ENCODE measurements at regions not wholly inside any gene's neighbourhood (a gene's known extent, or its start where the extent isn't known, plus 50 kb on each side); places are given as distances from the start of the nearest gene placed in this dataset.
"Not testable (repeated sequence)": the region's sequence is repeated elsewhere in the genome, so short reads cannot be mapped to it uniquely, and the experiment has no call there.

- Mint-ChIP-seq H3K36me3 (ENCODE audit: low read depth) (no peaks in the 10 kb centered on the region), H3K27ac (no peak overlapping the region), H3K4me1 (ENCODE audit: low read depth) (no peaks in the 10 kb centered on the region), H3K27me3 (ENCODE audit: low read depth) (no peaks in the 10 kb centered on the region), H3K9me3 (ENCODE audit: insufficient read depth) (no peaks in the 10 kb centered on the region), H3K4me3 (no peak overlapping the region)
- DNase-seq, result no peak
- POLR2A ChIA-PET, result no interaction called here
- ATAC-seq, result no peak
- CTCF ChIA-PET, result no interaction called here
These were observed 50.5 kb upstream of the FOXP2 start for GRCh38 chr7:114364151-114364550.

GRCh38 chr7:114363292-114363691, 51.3 kb upstream of the FOXP2 start:
- CTCF ChIA-PET, result no interaction called here
- Mint-ChIP-seq H3K4me1 (ENCODE audit: low read depth) (no peaks in the 10 kb centered on the region), H3K27ac (no peak overlapping the region), H3K27me3 (ENCODE audit: low read depth) (no peaks in the 10 kb centered on the region), H3K36me3 (ENCODE audit: low read depth) (no peaks in the 10 kb centered on the region), H3K9me3 (ENCODE audit: insufficient read depth) (no peaks in the 10 kb centered on the region), H3K4me3 (no peak overlapping the region)
- POLR2A ChIA-PET, result no interaction called here
- no peak for ATAC-seq
- DNase-seq, result no peak

GRCh38 chr7:114358911-114359310, 55.7 kb upstream of the FOXP2 start:
- H3K4me1 Mint-ChIP-seq (ENCODE audit: low read depth), result no peaks in the 10 kb centered on the region
- ChIA-PET POLR2A (no interaction called here), CTCF (no interaction called here)
- H3K27ac Mint-ChIP-seq, result no peak overlapping the region
- ATAC-seq (no peak), DNase-seq (no peak)
- H3K4me3 Mint-ChIP-seq, result no peak overlapping the region
- no peaks in the 10 kb centered on the region for H3K27me3 Mint-ChIP-seq (ENCODE audit: low read depth)
- H3K9me3 Mint-ChIP-seq (ENCODE audit: insufficient read depth), result no peaks in the 10 kb centered on the region
- H3K36me3 Mint-ChIP-seq (ENCODE audit: low read depth), result no peaks in the 10 kb centered on the region

- H3K36me3 Mint-ChIP-seq (ENCODE audit: low read depth), result no peaks in the 10 kb centered on the region
- CTCF ChIA-PET, result no interaction called here
These were observed 58.5 kb upstream of the FOXP2 start for GRCh38 chr7:114356133-114356532.

GRCh38 chr7:114354306-114354705, 60.3 kb upstream of the FOXP2 start:
- POLR2A ChIA-PET, result no interaction called here
- no peak for DNase-seq

More at GRCh38 chr7:114356133-114356532, 58.5 kb upstream of the FOXP2 start:
- ATAC-seq (no peak), DNase-seq (no peak)
- Mint-ChIP-seq H3K4me3 (no peak overlapping the region), H3K27ac (no peak overlapping the region), H3K4me1 (ENCODE audit: low read depth) (no peaks in the 10 kb centered on the region), H3K27me3 (ENCODE audit: low read depth) (no peaks in the 10 kb centered on the region), H3K9me3 (ENCODE audit: insufficient read depth) (no peaks in the 10 kb centered on the region)
- POLR2A ChIA-PET, result no interaction called here

GRCh38 chr7:114345494-114345893, 69.1 kb upstream of the FOXP2 start:
- H3K36me3 Mint-ChIP-seq (ENCODE audit: low read depth), result no peaks in the 10 kb centered on the region
- no peaks in the 10 kb centered on the region for H3K27me3 Mint-ChIP-seq (ENCODE audit: low read depth)
- CTCF ChIA-PET, result no interaction called here
- no peak overlapping the region for H3K4me3 Mint-ChIP-seq
- no peak for ATAC-seq
- no peaks in the 10 kb centered on the region for H3K9me3 Mint-ChIP-seq (ENCODE audit: insufficient read depth)
- no peak for DNase-seq
- no peak overlapping the region for H3K27ac Mint-ChIP-seq
- POLR2A ChIA-PET, result no interaction called here
- no peaks in the 10 kb centered on the region for H3K4me1 Mint-ChIP-seq (ENCODE audit: low read depth)

More at GRCh38 chr7:114354306-114354705, 60.3 kb upstream of the FOXP2 start:
- H3K27me3 Mint-ChIP-seq (ENCODE audit: low read depth), result no peaks in the 10 kb centered on the region
- H3K4me1 Mint-ChIP-seq (ENCODE audit: low read depth), result no peaks in the 10 kb centered on the region
- CTCF ChIA-PET, result no interaction called here
- no peak for ATAC-seq
- H3K36me3 Mint-ChIP-seq (ENCODE audit: low read depth), result no peaks in the 10 kb centered on the region
- no peak overlapping the region for H3K4me3 Mint-ChIP-seq
- no peaks in the 10 kb centered on the region for H3K9me3 Mint-ChIP-seq (ENCODE audit: insufficient read depth)
- H3K27ac Mint-ChIP-seq, result no peak overlapping the region

GRCh38 chr7:114343949-114344708, 70.5 kb upstream of the FOXP2 start:
- Mint-ChIP-seq H3K4me3 (no peak overlapping the region), H3K36me3 (ENCODE audit: low read depth) (no peaks in the 10 kb centered on the region), H3K27me3 (ENCODE audit: low read depth) (no peaks in the 10 kb centered on the region), H3K27ac (no peak overlapping the region), H3K4me1 (ENCODE audit: low read depth) (no peaks in the 10 kb centered on the region), H3K9me3 (ENCODE audit: insufficient read depth) (no peaks in the 10 kb centered on the region)
- ChIA-PET CTCF (no interaction called here), POLR2A (no interaction called here)
- ATAC-seq (no peak), DNase-seq (no peak)

- H3K36me3 Mint-ChIP-seq (ENCODE audit: low read depth), result no peaks in the 10 kb centered on the region
- DNase-seq (no peak), ATAC-seq (no peak)
- no peak overlapping the region for H3K4me3 Mint-ChIP-seq
- H3K9me3 Mint-ChIP-seq (ENCODE audit: insufficient read depth), result no peaks in the 10 kb centered on the region
- no peak overlapping the region for H3K27ac Mint-ChIP-seq
- H3K4me1 Mint-ChIP-seq (ENCODE audit: low read depth), result no peaks in the 10 kb centered on the region
- POLR2A ChIA-PET, result no interaction called here
- CTCF ChIA-PET, result no interaction called here
- no peaks in the 10 kb centered on the region for H3K27me3 Mint-ChIP-seq (ENCODE audit: low read depth)
These were observed 72.0 kb upstream of the FOXP2 start for GRCh38 chr7:114342431-114343179.

- no peaks in the 10 kb centered on the region for H3K9me3 Mint-ChIP-seq (ENCODE audit: insufficient read depth)
- CTCF ChIA-PET, result no interaction called here
- H3K27ac Mint-ChIP-seq, result no peak overlapping the region
- DNase-seq, result no peak
- H3K4me3 Mint-ChIP-seq, result no peak overlapping the region
- H3K27me3 Mint-ChIP-seq (ENCODE audit: low read depth), result no peaks in the 10 kb centered on the region
- ATAC-seq, result no peak
- POLR2A ChIA-PET, result no interaction called here
- no peaks in the 10 kb centered on the region for H3K4me1 Mint-ChIP-seq (ENCODE audit: low read depth)
- H3K36me3 Mint-ChIP-seq (ENCODE audit: low read depth), result no peaks in the 10 kb centered on the region
These were observed 73.0 kb upstream of the FOXP2 start for GRCh38 chr7:114341648-114342047.

GRCh38 chr7:114334989-114335388, 79.6 kb upstream of the FOXP2 start:
- POLR2A ChIA-PET, result no interaction called here
- no peak for DNase-seq
- H3K4me3 Mint-ChIP-seq, result no peak overlapping the region
- H3K4me1 Mint-ChIP-seq (ENCODE audit: low read depth), result no peaks in the 10 kb centered on the region
- no peaks in the 10 kb centered on the region for H3K36me3 Mint-ChIP-seq (ENCODE audit: low read depth)
- CTCF ChIA-PET, result no interaction called here
- H3K27me3 Mint-ChIP-seq (ENCODE audit: low read depth), result no peaks in the 10 kb centered on the region
- no peak overlapping the region for H3K27ac Mint-ChIP-seq
- ATAC-seq, result no peak
- no peaks in the 10 kb centered on the region for H3K9me3 Mint-ChIP-seq (ENCODE audit: insufficient read depth)

- H3K27me3 Mint-ChIP-seq (ENCODE audit: low read depth); H3K4me3 Mint-ChIP-seq; ATAC-seq; H3K9me3 Mint-ChIP-seq (ENCODE audit: insufficient read depth); H3K36me3 Mint-ChIP-seq (ENCODE audit: low read depth); DNase-seq; H3K4me1 Mint-ChIP-seq (ENCODE audit: low read depth); H3K27ac Mint-ChIP-seq; CTCF ChIA-PET; POLR2A ChIA-PET: not testable (repeated sequence)
These were observed 85.2 kb upstream of the FOXP2 start for GRCh38 chr7:114329458-114329857.

GRCh38 chr7:114317450-114318098, 97.0 kb upstream of the FOXP2 start:
- Mint-ChIP-seq H3K4me1 (ENCODE audit: low read depth) (no peaks in the 10 kb centered on the region), H3K4me3 (no peak overlapping the region), H3K9me3 (ENCODE audit: insufficient read depth) (no peaks in the 10 kb centered on the region), H3K36me3 (ENCODE audit: low read depth) (no peaks in the 10 kb centered on the region), H3K27ac (no peak overlapping the region), H3K27me3 (ENCODE audit: low read depth) (no peaks in the 10 kb centered on the region)
- CTCF ChIA-PET, result no interaction called here
- ATAC-seq (no peak), DNase-seq (no peak)
- POLR2A ChIA-PET, result no interaction called here
